Suprapubic skin (tissue), 4 donors: ENCODE measurements at regions not wholly inside any gene's neighbourhood (a gene's known extent, or its start where the extent isn't known, plus 50 kb on each side); places are given as distances from the start of the nearest gene placed in this dataset.

ENCODE experiments used
- CTCF ChIP-seq, 2 donors: fragments of 200-600 bp in 1 of 2; fragments of 450-650 bp in 1 of 2; sonication (generic) in 1 of 2; IDR thresholded peaks; one replicate each; pipeline ENCODE4 v1.5.1; 2016 to 2019; ENCODE audit warnings: antibody characterized with exemption in 2 of 2, mild to moderate bottlenecking in 1 of 2, moderate library complexity in 1 of 2
- EP300 ChIP-seq: sonication (generic); formaldehyde crosslinking; IDR thresholded peaks from one replicate; pipeline ENCODE4 v1.6.1; 2017; ENCODE audit warnings: antibody characterized with exemption
- POLR2A ChIP-seq, 2 donors: fragments of 450-650 bp; IDR thresholded peaks; one replicate each; pipeline ENCODE4 v1.6.1; 2017; ENCODE audit warnings: antibody characterized with exemption in 2 of 2, mild to moderate bottlenecking in 2 of 2, moderate library complexity in 2 of 2
- POLR2AphosphoS5 ChIP-seq, 3 donors: sonication (generic); formaldehyde crosslinking; IDR thresholded peaks; one replicate each; pipeline ENCODE4 v1.6.1; 2017; ENCODE audit warnings: antibody characterized with exemption in 3 of 3

GRCh38 chr5:17794815-17795214, 160.6 kb downstream of the TAF11L14 start:
- TF ChIP-seq CTCF (IDR thresholded peaks at IDR 0.05), result no peak
- TF ChIP-seq EP300, result no peak
- TF ChIP-seq POLR2A (IDR thresholded peaks at IDR 0.05), result no peak
- no peak for TF ChIP-seq POLR2AphosphoS5 (IDR thresholded peaks at IDR 0.05)
